PC-3 (cell line): ENCODE measurements at regions not wholly inside any gene's neighbourhood (a gene's known extent, or its start where the extent isn't known, plus 50 kb on each side); places are given as distances from the start of the nearest gene placed in this dataset.
"Not testable (repeated sequence)": the region's sequence is repeated elsewhere in the genome, so short reads cannot be mapped to it uniquely, and the experiment has no call there.

Experiments
- ATAC-seq: fragments of 200-7000 bp; cut with Tn5 transposase; 2 replicates; pipeline ENCODE4 v1.9.1; 2020; ENCODE audit warnings: mild to moderate bottlenecking, moderate library complexity
- BruUV-seq: library from RNA; stranded (reverse); fragments of 400-500 nt; replicated peaks from 2 replicates; lab custom pipeline; 2021; lab: Mats Ljungman, UMichigan
- CTCF ChIA-PET: fragments of 300-600 bp; sonication (Branson Sonifier 250); formaldehyde crosslinking; loops from one replicate; lab custom pipeline; 2022; ENCODE audit warnings: antibody characterized with exemption; lab: Charles Lee
- POLR2A ChIA-PET: fragments of 300-600 bp; sonication (Branson Sonifier 250); formaldehyde crosslinking; loops from one replicate; lab custom pipeline; 2022; ENCODE audit warnings: antibody characterized with exemption; ENCODE audit not compliant: unreplicated experiment; lab: Charles Lee
- DNase-seq: peaks from one replicate; pipeline ENCODE4 v3.0.0-alpha.2; 2015
- H2AFZ ChIP-seq: fragments of 300-600 bp; sonication (generic); 2 replicates; pipeline ENCODE4 v1.6.0; 2016; ENCODE audit warnings: antibody characterized with exemption, low read length
- H3F3A ChIP-seq: fragments of 300-600 bp; sonication (generic); one replicate; pipeline ENCODE4 v1.6.0; 2017; ENCODE audit warnings: antibody characterized with exemption, low read length, control low read depth, mild to moderate bottlenecking; ENCODE audit not compliant: unreplicated experiment
- H3K27ac ChIP-seq: fragments of 300-600 bp; sonication (generic); 2 replicates; pipeline ENCODE4 v1.5.1; 2016; ENCODE audit warnings: mild to moderate bottlenecking, low read length
- H3K27me3 ChIP-seq: fragments of 300-600 bp; sonication (generic); 2 replicates; pipeline ENCODE4 v1.6.1; 2016; ENCODE audit warnings: low read length, mixed read lengths
- H3K36me3 ChIP-seq: fragments of 300-600 bp; sonication (generic); 2 replicates; pipeline ENCODE4 v1.6.1; 2016; ENCODE audit warnings: low read depth, mixed run types, low read length, mixed read lengths
- H3K4me1 ChIP-seq: fragments of 300-600 bp; sonication (generic); 2 replicates; pipeline ENCODE4 v1.5.1; 2016; ENCODE audit warnings: low read length; ENCODE audit not compliant: insufficient read depth
- H3K4me2 ChIP-seq: fragments of 300-600 bp; sonication (generic); 2 replicates; pipeline ENCODE4 v1.6.0; 2016; ENCODE audit warnings: low read length
- H3K4me3 ChIP-seq: fragments of 300-600 bp; sonication (generic); 2 replicates; pipeline ENCODE4 v1.5.1; 2016; ENCODE audit warnings: mild to moderate bottlenecking, low read length, mixed read lengths
- H3K79me2 ChIP-seq: fragments of 300-600 bp; sonication (generic); 2 replicates; pipeline ENCODE4 v1.6.1; 2017; ENCODE audit warnings: low read length, mixed read lengths
- H3K9ac ChIP-seq: fragments of 300-600 bp; sonication (generic); 2 replicates; pipeline ENCODE4 v1.6.0; 2016; ENCODE audit warnings: mild to moderate bottlenecking, low read length
- H3K9me2 ChIP-seq: fragments of 300-600 bp; sonication (generic); replicated peaks from 2 replicates; pipeline ENCODE4 v1.6.1; 2016; ENCODE audit warnings: mixed run types, low read length, mixed read lengths
- H3K9me3 ChIP-seq: fragments of 300-600 bp; sonication (generic); 2 replicates; pipeline ENCODE4 v1.6.1; 2016; ENCODE audit warnings: low read length, mixed read lengths
- H4K20me1 ChIP-seq: fragments of 300-600 bp; sonication (generic); 2 replicates; pipeline ENCODE4 v1.6.1; 2016; ENCODE audit warnings: low read length, mixed read lengths
- EZH2 ChIP-seq: fragments of 300-600 bp; sonication (generic); IDR thresholded peaks from one replicate; pipeline ENCODE4 v1.6.1; 2017; ENCODE audit warnings: antibody characterized with exemption, mild to moderate bottlenecking, low read length; ENCODE audit not compliant: unreplicated experiment
- EZH2phosphoT487 ChIP-seq: fragments of 300-600 bp; sonication (generic); IDR thresholded peaks from 2 replicates; pipeline ENCODE4 v1.6.1; 2018; ENCODE audit warnings: mild to moderate bottlenecking, antibody characterized with exemption, low read length, borderline replicate concordance
- intact Hi-C: fragments of 100-400 bp; cut with micrococcal nuclease; formaldehyde crosslinking; loops from 2 replicates; pipeline ENCODE4 v1.9.0; 2023
- TF ChIP-seq, protein P1 (sequence below): fragments of 300-600 bp; sonication (generic); conservative IDR thresholded peaks from 2 replicates; pipeline ENCODE4 v1.5.1; 2017; ENCODE audit warnings: antibody characterized with exemption, low read depth, mild to moderate bottlenecking, low read length

DNA sequence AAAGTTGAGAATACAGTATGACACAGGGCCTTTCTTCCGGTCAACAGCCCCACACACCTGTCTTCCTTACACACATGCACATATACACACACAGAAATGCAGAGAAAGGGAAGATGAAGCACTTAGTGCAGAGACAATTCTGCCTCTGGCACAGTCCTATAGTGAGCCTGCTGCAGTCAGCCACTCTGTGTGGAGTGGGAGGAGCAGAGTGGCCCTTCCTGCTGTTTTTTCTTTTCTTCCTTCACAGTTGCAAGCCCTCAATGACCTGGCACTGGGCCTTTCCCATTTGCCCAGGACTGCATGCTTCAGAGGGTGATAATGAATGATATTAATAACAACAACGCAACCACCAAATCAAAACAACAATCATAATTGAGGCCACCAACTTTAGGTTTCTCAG is 527.0 kb upstream of the B3GAT1 start:
- POLR2A ChIA-PET: no interaction called here
- H3K9me2 ChIP-seq: no peaks in the 10 kb centered on the region
- intact Hi-C loops: no loop called here
- no peak overlapping the region for H3K9ac ChIP-seq
- BruUV-seq: no TSS peak
- no peaks in the 10 kb centered on the region for H3K36me3 ChIP-seq
- no peak for DNase-seq
- no peak overlapping the region for H2AFZ ChIP-seq
- H3K4me2 ChIP-seq: no peak overlapping the region
- no peaks in the 10 kb centered on the region for H3K4me1 ChIP-seq
- H3K79me2 ChIP-seq: no peaks in the 10 kb centered on the region
- no peaks in the 10 kb centered on the region for H4K20me1 ChIP-seq
- CTCF ChIA-PET: no interaction called here
- H3F3A ChIP-seq: no peaks in the 10 kb centered on the region
- TF ChIP-seq EZH2phosphoT487: no peak
- TF ChIP-seq, protein P1, sequence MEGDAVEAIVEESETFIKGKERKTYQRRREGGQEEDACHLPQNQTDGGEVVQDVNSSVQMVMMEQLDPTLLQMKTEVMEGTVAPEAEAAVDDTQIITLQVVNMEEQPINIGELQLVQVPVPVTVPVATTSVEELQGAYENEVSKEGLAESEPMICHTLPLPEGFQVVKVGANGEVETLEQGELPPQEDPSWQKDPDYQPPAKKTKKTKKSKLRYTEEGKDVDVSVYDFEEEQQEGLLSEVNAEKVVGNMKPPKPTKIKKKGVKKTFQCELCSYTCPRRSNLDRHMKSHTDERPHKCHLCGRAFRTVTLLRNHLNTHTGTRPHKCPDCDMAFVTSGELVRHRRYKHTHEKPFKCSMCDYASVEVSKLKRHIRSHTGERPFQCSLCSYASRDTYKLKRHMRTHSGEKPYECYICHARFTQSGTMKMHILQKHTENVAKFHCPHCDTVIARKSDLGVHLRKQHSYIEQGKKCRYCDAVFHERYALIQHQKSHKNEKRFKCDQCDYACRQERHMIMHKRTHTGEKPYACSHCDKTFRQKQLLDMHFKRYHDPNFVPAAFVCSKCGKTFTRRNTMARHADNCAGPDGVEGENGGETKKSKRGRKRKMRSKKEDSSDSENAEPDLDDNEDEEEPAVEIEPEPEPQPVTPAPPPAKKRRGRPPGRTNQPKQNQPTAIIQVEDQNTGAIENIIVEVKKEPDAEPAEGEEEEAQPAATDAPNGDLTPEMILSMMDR: no peak
- TF ChIP-seq EZH2: no peak
- no peak for ATAC-seq
- no peak overlapping the region for H3K4me3 ChIP-seq
- H3K9me3 ChIP-seq: peaks cover 5% of the 10 kb centered on the region; the same call in 1 of the 2 replicates
- H3K27ac ChIP-seq: no peak overlapping the region
- H3K27me3 ChIP-seq: 0 out of 2 replicates have a peak, but pooled peaks cover 6% of the 10 kb centered on the region

DNA sequence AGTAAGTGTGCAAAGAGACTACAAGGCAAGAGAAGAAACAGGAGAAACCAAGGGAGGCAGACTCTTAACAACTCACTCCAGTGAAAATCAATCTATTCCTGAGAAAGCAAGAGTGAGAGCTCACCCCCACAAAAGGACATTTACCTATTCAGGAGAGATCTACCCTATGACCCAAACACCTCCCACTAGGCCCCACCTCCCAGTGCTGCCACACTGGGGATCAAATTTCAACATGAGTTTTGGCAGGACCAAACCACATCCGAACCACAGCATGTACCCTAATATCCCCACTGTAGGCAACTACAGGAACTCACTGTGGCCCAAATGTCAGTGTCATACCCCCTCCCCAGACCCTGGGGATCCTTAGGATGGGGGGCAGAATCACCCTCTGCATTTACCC is 526.2 kb upstream of the B3GAT1 start:
- H3K36me3 ChIP-seq: no peaks in the 10 kb centered on the region
- no peak overlapping the region for H3K9ac ChIP-seq
- intact Hi-C loops: no loop called here
- H3K27ac ChIP-seq: no peak overlapping the region
- no peaks in the 10 kb centered on the region for H3K79me2 ChIP-seq
- no peaks in the 10 kb centered on the region for H3K9me2 ChIP-seq
- peaks cover 5% of the 10 kb centered on the region; the same call in 1 of the 2 replicates for H3K9me3 ChIP-seq
- H3K4me1 ChIP-seq: no peaks in the 10 kb centered on the region
- no peak for TF ChIP-seq EZH2
- TF ChIP-seq, protein P1: no peak
- no peak for TF ChIP-seq EZH2phosphoT487
- CTCF ChIA-PET: no interaction called here
- DNase-seq (no peak), ATAC-seq (no peak)
- H3K4me3 ChIP-seq: no peak overlapping the region
- H3F3A ChIP-seq: no peaks in the 10 kb centered on the region
- no peak overlapping the region for H3K4me2 ChIP-seq
- POLR2A ChIA-PET: no interaction called here
- no TSS peak for BruUV-seq
- H3K27me3 ChIP-seq: 0 out of 2 replicates have a peak, but pooled peaks cover 6% of the 10 kb centered on the region
- no peak overlapping the region for H2AFZ ChIP-seq
- H4K20me1 ChIP-seq: no peaks in the 10 kb centered on the region

DNA sequence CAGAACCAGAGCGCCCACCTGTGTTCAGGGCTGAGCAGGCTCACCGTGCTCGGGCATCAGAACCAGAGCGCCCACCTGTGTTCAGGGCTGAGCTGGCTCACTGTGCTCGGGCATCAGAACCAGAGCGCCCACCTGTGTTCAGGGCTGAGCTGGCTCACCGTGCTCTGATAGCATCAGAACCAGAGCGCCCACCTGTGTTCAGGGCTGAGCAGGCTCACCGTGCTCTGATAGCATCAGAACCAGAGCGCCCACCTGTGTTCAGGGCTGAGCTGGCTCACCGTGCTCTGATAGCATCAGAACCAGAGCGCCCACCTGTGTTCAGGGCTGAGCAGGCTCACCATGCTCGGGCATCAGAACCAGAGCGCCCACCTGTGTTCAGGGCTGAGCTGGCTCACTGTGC is 525.2 kb upstream of the B3GAT1 start:
- H3K27ac ChIP-seq, H3F3A ChIP-seq, H3K9me3 ChIP-seq, H3K9ac ChIP-seq, H3K27me3 ChIP-seq, H3K4me3 ChIP-seq, POLR2A ChIA-PET, intact Hi-C loops, ATAC-seq, H3K4me2 ChIP-seq, DNase-seq, H3K36me3 ChIP-seq, H2AFZ ChIP-seq, CTCF ChIA-PET, H3K9me2 ChIP-seq, BruUV-seq, H3K79me2 ChIP-seq, H4K20me1 ChIP-seq, H3K4me1 ChIP-seq: not testable (repeated sequence)
